ENCODE measurements at regions not wholly inside any gene's neighbourhood (a gene's known extent, or its start where the extent isn't known, plus 50 kb on each side); places are given as distances from the start of the nearest gene placed in this dataset.

DNA sequence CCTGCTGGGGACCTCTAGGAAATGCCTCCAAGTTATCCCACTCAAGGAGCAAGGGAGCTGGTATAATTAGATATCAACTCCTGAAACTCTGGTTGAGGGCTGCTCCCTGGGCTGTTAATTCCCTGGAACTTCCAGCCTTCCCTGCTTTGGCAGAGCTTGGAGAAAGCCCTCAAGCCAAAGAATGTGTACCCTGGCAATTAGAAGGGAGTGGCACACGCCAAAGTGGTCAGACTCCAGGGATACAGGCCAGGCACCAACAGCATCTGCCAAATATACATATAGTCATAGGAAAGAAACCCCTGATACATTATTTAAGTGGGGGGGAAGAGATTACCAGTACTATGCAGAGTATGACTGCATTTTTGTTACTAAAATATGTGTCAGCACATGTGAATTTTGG is 616.8 kb downstream of the BCOR start:
- POLR2A ChIA-PET = no interaction called here
- TF ChIP-seq ZNF501 (tag by site-specific recombination; IDR thresholded peaks at IDR 0.05) (no peak), MZF1 (tag by site-specific recombination; IDR thresholded peaks at IDR 0.05; ENCODE audit: borderline replicate concordance) (no peak), ZNF664 (tag by site-specific recombination; IDR thresholded peaks at IDR 0.05) (no peak)
- Histone ChIP-seq H3K27ac (ENCODE audit: extremely low read depth, low read depth, low read length) (no peak overlapping the region), H3K9me3 (ENCODE audit: control insufficient read depth, insufficient read depth, low read depth, low read length) (no peaks in the 10 kb centered on the region), H3K4me1 (ENCODE audit: control insufficient read depth, insufficient read depth, low read length) (no peaks in the 10 kb centered on the region), H3K4me3 (ENCODE audit: low read depth, low read length) (no peak overlapping the region), H3K36me3 (ENCODE audit: control insufficient read depth in 2 of 2, insufficient read depth in 1 of 2, low read length in 2 of 2) (no peaks in the 10 kb centered on the region)
- CTCF ChIA-PET = no interaction called here

DNA sequence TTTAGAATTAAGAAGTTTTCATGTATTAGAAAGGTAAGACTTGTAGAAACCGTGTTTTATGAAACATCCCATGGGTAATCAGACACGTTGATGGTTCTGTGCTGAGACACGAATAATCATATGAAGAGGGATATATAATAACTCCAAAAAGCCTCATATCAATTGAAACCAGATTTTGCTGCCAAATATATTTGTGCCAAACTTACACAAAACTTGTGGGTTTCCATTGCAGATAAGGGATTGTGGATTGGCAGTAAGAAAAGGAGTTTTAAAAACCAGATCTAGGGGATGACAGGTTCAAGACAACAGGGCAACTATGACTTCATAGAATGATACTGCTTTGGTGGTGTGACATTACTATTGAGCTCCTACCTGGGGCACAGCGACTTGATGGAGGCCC is 616.1 kb downstream of the BCOR start:
- Histone ChIP-seq H3K4me3 (ENCODE audit: low read depth, low read length) (no peak overlapping the region), H3K4me1 (ENCODE audit: control insufficient read depth, insufficient read depth, low read length) (no peaks in the 10 kb centered on the region), H3K27ac (ENCODE audit: extremely low read depth, low read depth, low read length) (no peak overlapping the region), H3K36me3 (ENCODE audit: control insufficient read depth in 2 of 2, insufficient read depth in 1 of 2, low read length in 2 of 2) (no peaks in the 10 kb centered on the region), H3K9me3 (ENCODE audit: control insufficient read depth, insufficient read depth, low read depth, low read length) (no peaks in the 10 kb centered on the region)
- POLR2A ChIA-PET = no interaction called here
- TF ChIP-seq ZNF24 (tag by site-specific recombination; IDR thresholded peaks at IDR 0.05) = no peak
- no peak for TF ChIP-seq ZNF518A (tag by site-specific recombination; conservative IDR thresholded peaks at IDR 0.05; ENCODE audit: low read depth)
- no peak for TF ChIP-seq BCL11A (tag by site-specific recombination; IDR thresholded peaks at IDR 0.05; ENCODE audit: low read depth)
- no peak for TF ChIP-seq YY2 (tag by site-specific recombination; IDR thresholded peaks at IDR 0.05)
- TF ChIP-seq ZNF658 (tag by site-specific recombination; IDR thresholded peaks at IDR 0.05) = no peak
- no peak for TF ChIP-seq ZSCAN23 (tag by site-specific recombination; IDR thresholded peaks at IDR 0.05)
- no peak for TF ChIP-seq ZNF585B (tag by site-specific recombination; IDR thresholded peaks at IDR 0.05)
- TF ChIP-seq ZNF561 (tag by site-specific recombination; IDR thresholded peaks at IDR 0.05; ENCODE audit: borderline replicate concordance) = no peak
- TF ChIP-seq ZEB2 (tag by site-specific recombination; IDR thresholded peaks at IDR 0.05) = no peak
- TF ChIP-seq SETDB1 (IDR thresholded peaks at IDR 0.05; ENCODE audit: insufficient read length, low read length) = no peak
- TF ChIP-seq PRDM1 (tag by site-specific recombination; IDR thresholded peaks at IDR 0.05) = no peak
- TF ChIP-seq ZNF175 (tag by site-specific recombination; IDR thresholded peaks at IDR 0.05) = no peak
- CTCF ChIA-PET = no interaction called here

GRCh38 chrX:39484159-39485068 is 613.3 kb downstream of the BCOR start:
- H3K36me3 ChIP-seq (ENCODE audit: control insufficient read depth in 2 of 2, insufficient read depth in 1 of 2, low read length in 2 of 2) = no peaks in the 10 kb centered on the region
- no peak overlapping the region for H3K27ac ChIP-seq (ENCODE audit: extremely low read depth, low read depth, low read length)
- TF ChIP-seq ZIC2 (tag by site-specific recombination; IDR thresholded peaks at IDR 0.05) (peak; percentile 84), ZNF155 (tag by site-specific recombination; IDR thresholded peaks at IDR 0.05) (no peak)
- H3K4me1 ChIP-seq (ENCODE audit: control insufficient read depth, insufficient read depth, low read length) = no peaks in the 10 kb centered on the region
- no peak overlapping the region for H3K4me3 ChIP-seq (ENCODE audit: low read depth, low read length)
- POLR2A ChIA-PET = no interaction called here
- CTCF ChIA-PET = no interaction called here
- no peaks in the 10 kb centered on the region for H3K9me3 ChIP-seq (ENCODE audit: control insufficient read depth, insufficient read depth, low read depth, low read length)

All from HEK293 (cell line).